SK-N-SH (cell line): ENCODE measurements at regions not wholly inside any gene's neighbourhood (a gene's known extent, or its start where the extent isn't known, plus 50 kb on each side); places are given as distances from the start of the nearest gene placed in this dataset.

Experiments
- CTCF ChIA-PET: fragments of 300-600, 350-600 bp; formaldehyde crosslinking; extraction: SDS; loops from one replicate; lab custom pipeline; 2021; lab: Yijun Ruan, JAX
- POLR2A ChIA-PET: fragments of 350-600 bp; sonication (Branson Sonifier 250); formaldehyde crosslinking; extraction: SDS; loops from one replicate; lab custom pipeline; 2020; ENCODE audit warnings: antibody characterized with exemption, inconsistent platforms; lab: Yijun Ruan, JAX
- DNase-seq: peaks from one replicate; pipeline ENCODE4 v3.0.0; 2012
- H2AFZ ChIP-seq: fragments of 200-600 bp; sonication (generic); 2 replicates; pipeline ENCODE4 v1.8.1; 2016; ENCODE audit warnings: antibody characterized with exemption, mild to moderate bottlenecking, low read depth
- H3F3A ChIP-seq: fragments of 200-600 bp; sonication (generic); replicated peaks from 2 replicates; pipeline ENCODE3; 2016; ENCODE audit warnings: antibody characterized with exemption, mild to moderate bottlenecking; ENCODE audit not compliant: insufficient read depth
- H3K27ac ChIP-seq, 2 experiments: fragments of 200-500 bp in 1 of 2; fragments of 200-600 bp in 1 of 2; sonication (Bioruptor generic) in 1 of 2; sonication (generic), shearing (Covaris generic) in 1 of 2; 2 replicates each; pipeline versions ENCODE4 v1.5.1 to v1.6.1; 2014 to 2016; ENCODE audit warnings: low read depth in 2 of 2, inconsistent platforms in 1 of 2, low read length in 1 of 2, mild to moderate bottlenecking in 1 of 2, mixed read lengths in 1 of 2
- H3K27me3 ChIP-seq: fragments of 200-600 bp; sonication (generic), shearing (Covaris generic); 2 replicates; pipeline ENCODE4 v1.6.1; 2016; ENCODE audit warnings: mixed run types; ENCODE audit not compliant: insufficient read depth
- H3K36me3 ChIP-seq, 2 experiments: fragments of 200-500 bp in 1 of 2; fragments of 200-600 bp in 1 of 2; sonication (Bioruptor generic) in 1 of 2; sonication (generic) in 1 of 2; replicated peaks in 1 of 2; 2 replicates each; pipeline versions ENCODE3 to v1.5.1; 2014 to 2016; ENCODE audit warnings: low read length in 1 of 2, mild to moderate bottlenecking in 1 of 2; ENCODE audit not compliant: insufficient read depth in 2 of 2, control insufficient read depth in 1 of 2
- H3K4me1 ChIP-seq, 2 experiments: fragments of 200-500 bp in 1 of 2; fragments of 200-600 bp in 1 of 2; sonication (Bioruptor generic) in 1 of 2; sonication (generic), shearing (Covaris generic) in 1 of 2; 2 replicates each; pipeline versions ENCODE4 v1.5.1 to v1.6.1; 2014 to 2016; ENCODE audit warnings: low read depth in 1 of 2, low read length in 1 of 2, mixed run types in 1 of 2; ENCODE audit not compliant: insufficient read depth in 2 of 2, control insufficient read depth in 1 of 2
- H3K4me2 ChIP-seq: fragments of 200-600 bp; sonication (generic), shearing (Covaris generic); 2 replicates; pipeline ENCODE4 v1.6.1; 2017; ENCODE audit warnings: mixed run types
- H3K4me3 ChIP-seq, 2 experiments: fragments of 200-500 bp in 1 of 2; fragments of 200-600 bp in 1 of 2; sonication (Bioruptor generic) in 1 of 2; sonication (generic), shearing (Covaris generic) in 1 of 2; 2 replicates each; pipeline versions ENCODE4 v1.5.1 to v1.8.1; 2014 to 2016; ENCODE audit warnings: low read depth in 2 of 2, inconsistent platforms in 1 of 2, low read length in 1 of 2, mild to moderate bottlenecking in 1 of 2, mixed read lengths in 1 of 2, moderate library complexity in 1 of 2
- H3K79me2 ChIP-seq: fragments of 200-600 bp; sonication (generic); 2 replicates; pipeline ENCODE4 v1.8.1; 2017; ENCODE audit warnings: mild to moderate bottlenecking; ENCODE audit not compliant: insufficient read depth
- H3K9ac ChIP-seq: fragments of 200-600 bp; sonication (generic); 2 replicates; pipeline ENCODE4 v1.6.1; 2017; ENCODE audit warnings: mixed run types
- H3K9me2 ChIP-seq: fragments of 200-600 bp; sonication (generic); 2 replicates; pipeline ENCODE4 v1.6.1; 2017; ENCODE audit warnings: mixed run types
- H3K9me3 ChIP-seq: fragments of 200-600 bp; sonication (generic); 2 replicates; pipeline ENCODE4 v1.6.1; 2017; ENCODE audit warnings: mixed run types, mild to moderate bottlenecking, moderate library complexity
- H4K20me1 ChIP-seq: fragments of 200-600 bp; sonication (generic); 2 replicates; pipeline ENCODE4 v1.6.1; 2017; ENCODE audit warnings: mild to moderate bottlenecking, mixed run types; ENCODE audit not compliant: insufficient read depth
- CTCF ChIP-seq: fragments of 200-600 bp; sonication (generic); IDR thresholded peaks from 2 replicates; pipeline ENCODE4 v1.6.1; 2017; ENCODE audit warnings: antibody characterized with exemption, mild to moderate bottlenecking, moderate library complexity
- EP300 ChIP-seq, 2 experiments: IDR thresholded peaks; 2 replicates each; pipeline versions ENCODE4 v1.4.0 to v1.6.1; 2012; ENCODE audit warnings: borderline replicate concordance in 1 of 2, low read depth in 1 of 2, low read length in 1 of 2
- GABPA ChIP-seq: IDR thresholded peaks from 2 replicates; pipeline ENCODE4 v1.4.0; 2012; ENCODE audit warnings: low read depth, mild to moderate bottlenecking
- IRF3 ChIP-seq: fragments of 150-350 bp; IDR thresholded peaks from 2 replicates; pipeline ENCODE4 v1.6.1; 2016; ENCODE audit warnings: mild to moderate bottlenecking, low read depth, low read length
- NFIC ChIP-seq: IDR thresholded peaks from 2 replicates; pipeline ENCODE4 v1.4.0; 2012; ENCODE audit warnings: borderline replicate concordance
- NRF1 ChIP-seq: IDR thresholded peaks from 2 replicates; pipeline ENCODE4 v1.6.1; 2012; ENCODE audit warnings: low read depth, mild to moderate bottlenecking, low read length
- POLR2AphosphoS5 ChIP-seq: IDR thresholded peaks from 2 replicates; pipeline ENCODE4 v1.6.1; 2012; ENCODE audit warnings: low read depth, low read length
- RAD21 ChIP-seq: IDR thresholded peaks from 2 replicates; pipeline ENCODE4 v1.6.1; 2012; ENCODE audit warnings: mild to moderate bottlenecking, low read length
- SIN3A ChIP-seq: IDR thresholded peaks from 2 replicates; pipeline ENCODE4 v1.6.1; 2012; ENCODE audit warnings: low read depth, mild to moderate bottlenecking, low read length, moderate library complexity, borderline replicate concordance
- USF1 ChIP-seq: IDR thresholded peaks from 2 replicates; pipeline ENCODE4 v1.4.0; 2012; ENCODE audit warnings: low read depth, borderline replicate concordance
- USF2 ChIP-seq: fragments of 150-350 bp; IDR thresholded peaks from 2 replicates; pipeline ENCODE4 v1.6.1; 2017; ENCODE audit warnings: antibody characterized with exemption, low read length, low read depth, borderline replicate concordance
- WGBS: methylation state at CpG from one replicate; pipeline ENCODE4 v1.1.6; 2017; ENCODE audit warnings: low lambda C conversion rate; 5-methylcytosine and 5-hydroxymethylcytosine counted together
- TF ChIP-seq, protein P1 (sequence below): IDR thresholded peaks from 2 replicates; pipeline ENCODE4 v1.4.0; 2012; ENCODE audit warnings: low read depth

GRCh38 chr1:101613546-101613945, 376.7 kb downstream of the S1PR1 start:
- no peak overlapping the region for H3K4me3 ChIP-seq
- CTCF ChIA-PET, result no interaction called here
- H3K9me3 ChIP-seq, result 0 out of 2 replicates have a peak, but pooled peaks cover 4% of the 10 kb centered on the region
- H3K27me3 ChIP-seq, result no peaks in the 10 kb centered on the region
- H3K4me1 ChIP-seq, result no peaks in the 10 kb centered on the region
- no peak overlapping the region for H3K4me2 ChIP-seq
- H3K27ac ChIP-seq, result no peak overlapping the region
- no peak overlapping the region for H2AFZ ChIP-seq
- H3K79me2 ChIP-seq, result no peaks in the 10 kb centered on the region
- POLR2A ChIA-PET, result no interaction called here
- H3F3A ChIP-seq, result no peaks in the 10 kb centered on the region
- DNase-seq, result no peak
- H4K20me1 ChIP-seq, result no peaks in the 10 kb centered on the region
- no peaks in the 10 kb centered on the region; the same call in 1 of the 2 replicates for H3K9me2 ChIP-seq
- no peaks in the 10 kb centered on the region for H3K36me3 ChIP-seq
- no peak for TF ChIP-seq IRF3
- no peak for TF ChIP-seq POLR2AphosphoS5
- TF ChIP-seq USF2, result no peak
- TF ChIP-seq USF1, result no peak
- TF ChIP-seq EP300 (IDR thresholded peaks at IDR 0.05; ENCODE audit: borderline replicate concordance in 1 of 2, low read depth in 1 of 2, low read length in 1 of 2), result no peak
- no peak for TF ChIP-seq SIN3A
- TF ChIP-seq RAD21, result no peak
- TF ChIP-seq, protein P1, sequence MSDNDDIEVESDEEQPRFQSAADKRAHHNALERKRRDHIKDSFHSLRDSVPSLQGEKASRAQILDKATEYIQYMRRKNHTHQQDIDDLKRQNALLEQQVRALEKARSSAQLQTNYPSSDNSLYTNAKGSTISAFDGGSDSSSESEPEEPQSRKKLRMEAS, result no peak
- no peak for TF ChIP-seq CTCF
- TF ChIP-seq GABPA, result no peak
- no peak for TF ChIP-seq NRF1
- no peak for TF ChIP-seq NFIC
- no peak overlapping the region for H3K9ac ChIP-seq

GRCh38 chr1:101618900-101619299, 377.8 kb downstream of the OLFM3 start:
- CTCF ChIA-PET, result no interaction called here

More at GRCh38 chr1:101618900-101619299, 377.8 kb downstream of the OLFM3 start:
- 59% methylated on average over 5 of the region's 5 CpGs for WGBS
- Histone ChIP-seq H3K4me3 (no peak overlapping the region), H4K20me1 (no peaks in the 10 kb centered on the region), H3K4me1 (no peaks in the 10 kb centered on the region), H3K9me2 (no peaks in the 10 kb centered on the region), H3K27ac (no peak overlapping the region), H3K79me2 (no peaks in the 10 kb centered on the region), H3K4me2 (no peak overlapping the region), H3K9ac (no peak overlapping the region), H3K27me3 (no peaks in the 10 kb centered on the region), H3F3A (no peaks in the 10 kb centered on the region), H3K36me3 (no peaks in the 10 kb centered on the region), H3K9me3 (no peaks in the 10 kb centered on the region), H2AFZ (no peak overlapping the region)
- DNase-seq, result no peak
- POLR2A ChIA-PET, result no interaction called here
- TF ChIP-seq USF1 (no peak), SIN3A (no peak)
